ENCODE measurements at regions not wholly inside any gene's neighbourhood (a gene's known extent, or its start where the extent isn't known, plus 50 kb on each side); places are given as distances from the start of the nearest gene placed in this dataset.

DNA sequence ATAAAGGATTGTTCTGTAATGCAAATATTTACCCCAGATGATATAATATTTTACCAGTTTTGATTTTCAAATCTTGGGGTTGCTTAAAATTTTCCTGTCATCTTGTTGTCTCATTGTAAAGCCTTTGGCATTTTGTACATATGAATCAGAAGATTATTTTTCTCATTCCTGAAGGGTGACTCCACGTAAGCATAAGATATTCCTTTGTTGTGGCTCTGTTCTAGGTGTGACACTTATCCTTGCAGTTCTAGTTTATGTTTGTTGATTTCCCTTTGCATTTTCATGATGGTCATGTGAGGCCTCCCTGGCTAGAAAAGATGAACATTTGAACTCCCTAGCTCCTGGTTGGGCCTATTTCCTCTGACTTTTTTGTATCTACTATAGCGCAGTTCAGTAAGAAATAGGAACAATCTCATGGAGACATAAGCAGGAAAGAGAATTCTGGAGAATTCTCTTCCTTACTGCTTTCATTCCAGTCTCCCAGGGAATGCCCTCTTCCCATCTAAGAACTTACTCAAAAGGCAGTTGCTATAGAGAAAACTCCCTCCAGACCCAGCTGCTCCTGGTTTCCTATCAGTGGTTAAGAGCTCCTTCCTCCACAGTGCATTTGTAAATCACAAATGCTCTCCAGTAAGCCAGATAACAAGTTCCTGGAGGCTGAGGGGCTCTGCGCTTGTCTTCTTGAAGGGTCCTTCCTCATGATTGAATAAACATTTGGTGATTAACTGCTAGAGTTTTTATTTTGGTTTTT is 124.7 kb downstream of the WNT5A start:
- Histone ChIP-seq H3K23ac (ENCODE audit: low read depth, low read length, poor library complexity) (no peak overlapping the region), H2AK5ac (ENCODE audit: low read depth, low read length) (no peak overlapping the region), H3K18ac (ENCODE audit: low read length) (no peak overlapping the region), H4K8ac (ENCODE audit: low read depth, low read length) (no peak overlapping the region), H2AFZ (ENCODE audit: low read length) (no peak overlapping the region), H2BK15ac (ENCODE audit: low read length) (no peak overlapping the region), H3K14ac (ENCODE audit: low read length) (no peak overlapping the region), H3K27ac (replicated peaks; ENCODE audit: low read length) (no peak overlapping the region), H3K4me1 (ENCODE audit: control insufficient read depth in 2 of 2, insufficient read depth in 1 of 2, low read depth in 1 of 2, low read length in 2 of 2) (no peaks in the 10 kb centered on the region), H3K27me3 (ENCODE audit: control insufficient read depth in 3 of 3, insufficient read depth in 3 of 3, low read depth in 1 of 3, low read length in 3 of 3) (no peaks in the 10 kb centered on the region), H3K4me3 (ENCODE audit: low read length in 2 of 2) (no peak overlapping the region), H3K4ac (ENCODE audit: low read length) (no peak overlapping the region), H3K9me3 (replicated peaks in 1 of 2; ENCODE audit: control insufficient read depth in 2 of 2, insufficient read depth in 1 of 2, low read depth in 1 of 2, low read length in 2 of 2) (peaks cover 0 to 6% of the 10 kb centered on the region in 2 donors), H4K91ac (ENCODE audit: low read depth, low read length, poor library complexity) (no peak overlapping the region), H3K79me1 (ENCODE audit: low read depth, low read length) (no peaks in the 10 kb centered on the region), H2BK5ac (ENCODE audit: low read length) (no peak overlapping the region), H2BK12ac (ENCODE audit: low read length) (no peak overlapping the region), H3K36me3 (replicated peaks in 1 of 2; ENCODE audit: control insufficient read depth in 2 of 2, insufficient read depth in 2 of 2, low read length in 2 of 2) (no peaks in the 10 kb centered on the region), H2BK120ac (ENCODE audit: low read depth, low read length) (no peak overlapping the region), H3K9ac (ENCODE audit: low read depth, low read length, poor library complexity) (no peak overlapping the region), H3K4me2 (ENCODE audit: insufficient read depth, low read length, poor library complexity, severe bottlenecking) (no peak overlapping the region)
- WGBS, 2 donors (ENCODE audit: extremely low coverage in 2 of 2, insufficient read length in 2 of 2, insufficient replicate concordance in 1 of 2): no CpG with 5 or more reads among the region's 3 CpGs
- no peak for DNase-seq (ENCODE audit: low spot score)

DNA sequence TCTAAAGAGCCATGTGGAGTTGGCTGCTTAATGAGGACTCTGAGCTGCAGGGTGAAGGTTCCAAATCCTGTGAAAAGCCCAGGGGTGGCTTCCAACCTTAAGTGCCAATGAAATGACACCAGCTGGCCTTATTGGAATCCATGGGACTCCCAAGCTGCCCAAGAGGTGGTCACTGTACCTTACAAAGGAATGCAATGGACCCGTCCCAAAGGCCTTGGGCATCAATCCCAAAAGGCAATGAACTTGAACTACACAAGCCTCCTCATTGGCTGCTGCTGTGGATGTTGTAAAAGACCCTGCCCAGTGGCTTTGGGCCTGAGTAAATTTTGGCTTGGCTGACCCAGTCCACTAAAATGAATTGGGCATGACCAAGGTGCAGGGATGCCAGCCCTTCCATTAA is 129.3 kb downstream of the WNT5A start:
- no CpG with 5 or more reads among the region's 1 CpG for WGBS, 2 donors (ENCODE audit: extremely low coverage in 2 of 2, insufficient read length in 2 of 2, insufficient replicate concordance in 1 of 2)
- Histone ChIP-seq H3K4me1 (ENCODE audit: control insufficient read depth in 2 of 2, insufficient read depth in 1 of 2, low read depth in 1 of 2, low read length in 2 of 2) (no peaks in the 10 kb centered on the region), H3K18ac (ENCODE audit: low read length) (no peak overlapping the region), H3K4me2 (ENCODE audit: insufficient read depth, low read length, poor library complexity, severe bottlenecking) (no peak overlapping the region), H3K9me3 (replicated peaks in 1 of 2; ENCODE audit: control insufficient read depth in 2 of 2, insufficient read depth in 1 of 2, low read depth in 1 of 2, low read length in 2 of 2) (peaks cover 0 to 10% of the 10 kb centered on the region in 2 donors), H2AFZ (ENCODE audit: low read length) (no peak overlapping the region), H2BK120ac (ENCODE audit: low read depth, low read length) (no peak overlapping the region), H3K14ac (ENCODE audit: low read length) (no peak overlapping the region), H3K9ac (ENCODE audit: low read depth, low read length, poor library complexity) (no peak overlapping the region), H2BK12ac (ENCODE audit: low read length) (no peak overlapping the region), H2AK5ac (ENCODE audit: low read depth, low read length) (no peak overlapping the region), H3K79me1 (ENCODE audit: low read depth, low read length) (no peaks in the 10 kb centered on the region), H2BK5ac (ENCODE audit: low read length) (no peak overlapping the region), H3K27me3 (ENCODE audit: control insufficient read depth in 3 of 3, insufficient read depth in 3 of 3, low read depth in 1 of 3, low read length in 3 of 3) (no peaks in the 10 kb centered on the region), H4K91ac (ENCODE audit: low read depth, low read length, poor library complexity) (no peak overlapping the region), H3K27ac (replicated peaks; ENCODE audit: low read length) (no peak overlapping the region), H2BK15ac (ENCODE audit: low read length) (no peak overlapping the region), H3K4ac (ENCODE audit: low read length) (no peak overlapping the region), H3K23ac (ENCODE audit: low read depth, low read length, poor library complexity) (no peak overlapping the region), H3K36me3 (replicated peaks in 1 of 2; ENCODE audit: control insufficient read depth in 2 of 2, insufficient read depth in 2 of 2, low read length in 2 of 2) (no peaks in the 10 kb centered on the region), H3K4me3 (ENCODE audit: low read length in 2 of 2) (no peak overlapping the region), H4K8ac (ENCODE audit: low read depth, low read length) (no peak overlapping the region)
- DNase-seq (ENCODE audit: low spot score): no peak

GRCh38 chr3:55352668-55353067 is 134.4 kb downstream of the WNT5A start:
- Histone ChIP-seq H2BK12ac (ENCODE audit: low read length) (no peak overlapping the region), H3K23ac (ENCODE audit: low read depth, low read length, poor library complexity) (no peak overlapping the region), H3K27ac (replicated peaks; ENCODE audit: low read length) (no peak overlapping the region), H3K4me2 (ENCODE audit: insufficient read depth, low read length, poor library complexity, severe bottlenecking) (no peak overlapping the region), H3K4me1 (ENCODE audit: control insufficient read depth in 2 of 2, insufficient read depth in 1 of 2, low read depth in 1 of 2, low read length in 2 of 2) (peaks cover 0 to 4% of the 10 kb centered on the region in 2 donors), H3K18ac (ENCODE audit: low read length) (no peak overlapping the region), H2BK15ac (ENCODE audit: low read length) (no peak overlapping the region), H3K36me3 (replicated peaks in 1 of 2; ENCODE audit: control insufficient read depth in 2 of 2, insufficient read depth in 2 of 2, low read length in 2 of 2) (no peaks in the 10 kb centered on the region), H3K9ac (ENCODE audit: low read depth, low read length, poor library complexity) (no peak overlapping the region), H2AFZ (ENCODE audit: low read length) (no peak overlapping the region), H4K8ac (ENCODE audit: low read depth, low read length) (no peak overlapping the region), H3K4me3 (ENCODE audit: low read length in 2 of 2) (no peak overlapping the region), H3K79me1 (ENCODE audit: low read depth, low read length) (no peaks in the 10 kb centered on the region), H2BK120ac (ENCODE audit: low read depth, low read length) (no peak overlapping the region), H3K14ac (ENCODE audit: low read length) (no peak overlapping the region), H3K27me3 (ENCODE audit: control insufficient read depth in 3 of 3, insufficient read depth in 3 of 3, low read depth in 1 of 3, low read length in 3 of 3) (no peaks in the 10 kb centered on the region), H3K9me3 (replicated peaks in 1 of 2; ENCODE audit: control insufficient read depth in 2 of 2, insufficient read depth in 1 of 2, low read depth in 1 of 2, low read length in 2 of 2) (peaks cover 0 to 7% of the 10 kb centered on the region in 2 donors), H2AK5ac (ENCODE audit: low read depth, low read length) (no peak overlapping the region), H2BK5ac (ENCODE audit: low read length) (no peak overlapping the region), H3K4ac (ENCODE audit: low read length) (no peak overlapping the region), H4K91ac (ENCODE audit: low read depth, low read length, poor library complexity) (no peak overlapping the region)
- DNase-seq (ENCODE audit: low spot score): no peak
- no CpG with 5 or more reads among the region's 2 CpGs for WGBS, 2 donors (ENCODE audit: extremely low coverage in 2 of 2, insufficient read length in 2 of 2, insufficient replicate concordance in 1 of 2)

DNA sequence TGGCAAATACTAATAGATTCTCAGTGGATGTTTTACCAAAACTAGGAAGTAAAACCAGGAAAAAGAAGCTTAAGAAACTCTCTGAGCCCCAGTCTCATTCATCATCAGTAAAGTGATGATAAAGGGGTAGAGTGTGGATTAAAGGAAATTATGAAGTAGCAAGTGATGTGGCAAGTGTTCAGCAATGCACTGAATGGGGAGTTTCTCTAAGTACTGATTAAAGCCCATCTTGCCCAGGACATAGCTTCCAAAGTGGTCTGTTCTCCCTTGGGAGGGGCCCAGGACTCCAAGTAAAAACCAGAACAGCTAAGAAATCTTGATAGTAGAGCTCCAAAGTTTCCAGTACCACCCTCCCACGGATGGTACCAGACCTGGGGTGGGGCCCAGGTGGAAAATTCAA is 137.3 kb downstream of the WNT5A start:
- H2AK5ac ChIP-seq (ENCODE audit: low read depth, low read length): no peak overlapping the region
- H3K4me2 ChIP-seq (ENCODE audit: insufficient read depth, low read length, poor library complexity, severe bottlenecking): no peak overlapping the region
- no peak overlapping the region for H3K18ac ChIP-seq (ENCODE audit: low read length)
- H3K79me1 ChIP-seq (ENCODE audit: low read depth, low read length): no peaks in the 10 kb centered on the region
- no peak overlapping the region for H3K14ac ChIP-seq (ENCODE audit: low read length)
- H3K4me1 ChIP-seq (ENCODE audit: control insufficient read depth in 2 of 2, insufficient read depth in 1 of 2, low read depth in 1 of 2, low read length in 2 of 2): peaks cover 0 to 4% of the 10 kb centered on the region in 2 donors
- H2BK15ac ChIP-seq (ENCODE audit: low read length): no peak overlapping the region
- H2AFZ ChIP-seq (ENCODE audit: low read length): no peak overlapping the region
- H3K27me3 ChIP-seq (ENCODE audit: control insufficient read depth in 3 of 3, insufficient read depth in 3 of 3, low read depth in 1 of 3, low read length in 3 of 3): no peaks in the 10 kb centered on the region
- H3K27ac ChIP-seq (replicated peaks; ENCODE audit: low read length): no peak overlapping the region
- no peak overlapping the region for H3K4ac ChIP-seq (ENCODE audit: low read length)
- no peak overlapping the region for H4K8ac ChIP-seq (ENCODE audit: low read depth, low read length)
- no peaks in the 10 kb centered on the region for H3K9me3 ChIP-seq (replicated peaks in 1 of 2; ENCODE audit: control insufficient read depth in 2 of 2, insufficient read depth in 1 of 2, low read depth in 1 of 2, low read length in 2 of 2)
- no peak overlapping the region for H2BK12ac ChIP-seq (ENCODE audit: low read length)
- no peak overlapping the region for H2BK120ac ChIP-seq (ENCODE audit: low read depth, low read length)
- H3K23ac ChIP-seq (ENCODE audit: low read depth, low read length, poor library complexity): no peak overlapping the region
- no peak overlapping the region for H2BK5ac ChIP-seq (ENCODE audit: low read length)
- WGBS, 2 donors (ENCODE audit: extremely low coverage in 2 of 2, insufficient read length in 2 of 2, insufficient replicate concordance in 1 of 2): no CpG with 5 or more reads among the region's 1 CpG
- no peak overlapping the region for H4K91ac ChIP-seq (ENCODE audit: low read depth, low read length, poor library complexity)
- no peak overlapping the region for H3K9ac ChIP-seq (ENCODE audit: low read depth, low read length, poor library complexity)
- H3K4me3 ChIP-seq (ENCODE audit: low read length in 2 of 2): no peak overlapping the region
- H3K36me3 ChIP-seq (replicated peaks in 1 of 2; ENCODE audit: control insufficient read depth in 2 of 2, insufficient read depth in 2 of 2, low read length in 2 of 2): no peaks in the 10 kb centered on the region
- no peak for DNase-seq (ENCODE audit: low spot score)

Measured in neuronal stem cell (in vitro differentiated cells).